ENCODE measurements at regions not wholly inside any gene's neighbourhood (a gene's known extent, or its start where the extent isn't known, plus 50 kb on each side); places are given as distances from the start of the nearest gene placed in this dataset.

- no peak for TF ChIP-seq EZH2 (IDR thresholded peaks at IDR 0.05; ENCODE audit: low read length, missing control alignments)
- TF ChIP-seq CTCF (conservative IDR thresholded peaks at IDR 0.05 in 1 of 2, IDR thresholded peaks at IDR 0.05 in 1 of 2; ENCODE audit: low read depth in 1 of 2, low read length in 2 of 2), result no peak
Observed at GRCh38 chr6:95233879-95234278, 343.5 kb upstream of the MANEA start.
